OCI-LY7 (cell line): ENCODE measurements at regions not wholly inside any gene's neighbourhood (a gene's known extent, or its start where the extent isn't known, plus 50 kb on each side); places are given as distances from the start of the nearest gene placed in this dataset.
"Not testable (repeated sequence)": the region's sequence is repeated elsewhere in the genome, so short reads cannot be mapped to it uniquely, and the experiment has no call there.

Experiments
- EZH2phosphoT487 ChIP-seq: fragments of 200-600 bp; sonication (generic); IDR thresholded peaks from 2 replicates; pipeline ENCODE4 v1.6.1; 2018; ENCODE audit warnings: low read depth, borderline replicate concordance, mild to moderate bottlenecking, mixed run types, antibody characterized with exemption, low read length, moderate library complexity, mixed read lengths
- TF ChIP-seq, protein P1 (sequence below): fragments of 200-600 bp; sonication (generic); conservative IDR thresholded peaks from 2 replicates; pipeline ENCODE4 v1.5.1; 2014; ENCODE audit warnings: mild to moderate bottlenecking, antibody characterized with exemption, low read length, moderate library complexity, mixed read lengths

DNA sequence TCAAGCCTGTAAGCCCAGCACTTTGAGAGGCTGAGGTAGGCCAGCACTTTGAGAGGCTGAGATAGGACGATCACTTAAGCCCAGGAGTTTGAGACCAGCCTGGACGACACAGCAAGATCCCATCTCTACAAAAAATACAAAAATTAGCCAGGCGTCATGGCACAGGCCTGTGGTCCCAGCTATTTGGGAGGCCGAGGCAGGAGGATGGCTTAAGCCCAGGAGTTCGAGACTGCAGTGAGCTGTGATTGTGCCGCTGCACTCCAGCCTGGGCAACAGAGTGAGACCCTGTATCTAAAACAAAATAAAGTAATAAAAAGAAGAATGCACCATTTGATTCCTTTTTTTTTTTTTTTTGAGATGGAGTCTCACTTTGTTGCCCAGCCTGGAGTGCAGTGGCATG is 76.4 kb upstream of the NCOR2 start:
- TF ChIP-seq, protein P1, sequence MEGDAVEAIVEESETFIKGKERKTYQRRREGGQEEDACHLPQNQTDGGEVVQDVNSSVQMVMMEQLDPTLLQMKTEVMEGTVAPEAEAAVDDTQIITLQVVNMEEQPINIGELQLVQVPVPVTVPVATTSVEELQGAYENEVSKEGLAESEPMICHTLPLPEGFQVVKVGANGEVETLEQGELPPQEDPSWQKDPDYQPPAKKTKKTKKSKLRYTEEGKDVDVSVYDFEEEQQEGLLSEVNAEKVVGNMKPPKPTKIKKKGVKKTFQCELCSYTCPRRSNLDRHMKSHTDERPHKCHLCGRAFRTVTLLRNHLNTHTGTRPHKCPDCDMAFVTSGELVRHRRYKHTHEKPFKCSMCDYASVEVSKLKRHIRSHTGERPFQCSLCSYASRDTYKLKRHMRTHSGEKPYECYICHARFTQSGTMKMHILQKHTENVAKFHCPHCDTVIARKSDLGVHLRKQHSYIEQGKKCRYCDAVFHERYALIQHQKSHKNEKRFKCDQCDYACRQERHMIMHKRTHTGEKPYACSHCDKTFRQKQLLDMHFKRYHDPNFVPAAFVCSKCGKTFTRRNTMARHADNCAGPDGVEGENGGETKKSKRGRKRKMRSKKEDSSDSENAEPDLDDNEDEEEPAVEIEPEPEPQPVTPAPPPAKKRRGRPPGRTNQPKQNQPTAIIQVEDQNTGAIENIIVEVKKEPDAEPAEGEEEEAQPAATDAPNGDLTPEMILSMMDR, result not testable (repeated sequence)
- TF ChIP-seq EZH2phosphoT487, result not testable (repeated sequence)
